ENCODE measurements at regions not wholly inside any gene's neighbourhood (a gene's known extent, or its start where the extent isn't known, plus 50 kb on each side); places are given as distances from the start of the nearest gene placed in this dataset.

DNA sequence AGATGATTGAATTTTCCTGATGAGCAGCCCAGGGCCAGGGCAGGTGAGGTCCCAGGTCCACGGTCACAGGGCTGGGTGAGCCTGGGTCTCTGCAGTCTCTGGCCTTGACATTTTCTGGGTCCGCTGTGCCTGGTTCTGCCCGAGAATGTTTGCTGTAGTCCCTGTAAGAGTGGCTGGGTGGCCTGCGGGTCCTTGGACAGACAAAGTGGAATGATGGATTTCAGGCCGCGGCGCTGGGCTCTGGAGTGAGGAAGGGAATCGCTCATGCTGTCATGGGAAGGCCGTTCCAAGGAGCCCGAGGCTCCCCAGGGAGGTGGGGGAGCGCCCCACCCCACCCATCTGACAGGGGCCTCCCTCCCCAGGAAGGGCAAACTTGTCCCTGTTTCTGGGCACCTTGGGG is 153.5 kb upstream of the CIBAR2 start:
- no peak for TF ChIP-seq EP300 (IDR thresholded peaks at IDR 0.05)
- TF ChIP-seq, protein P1, sequence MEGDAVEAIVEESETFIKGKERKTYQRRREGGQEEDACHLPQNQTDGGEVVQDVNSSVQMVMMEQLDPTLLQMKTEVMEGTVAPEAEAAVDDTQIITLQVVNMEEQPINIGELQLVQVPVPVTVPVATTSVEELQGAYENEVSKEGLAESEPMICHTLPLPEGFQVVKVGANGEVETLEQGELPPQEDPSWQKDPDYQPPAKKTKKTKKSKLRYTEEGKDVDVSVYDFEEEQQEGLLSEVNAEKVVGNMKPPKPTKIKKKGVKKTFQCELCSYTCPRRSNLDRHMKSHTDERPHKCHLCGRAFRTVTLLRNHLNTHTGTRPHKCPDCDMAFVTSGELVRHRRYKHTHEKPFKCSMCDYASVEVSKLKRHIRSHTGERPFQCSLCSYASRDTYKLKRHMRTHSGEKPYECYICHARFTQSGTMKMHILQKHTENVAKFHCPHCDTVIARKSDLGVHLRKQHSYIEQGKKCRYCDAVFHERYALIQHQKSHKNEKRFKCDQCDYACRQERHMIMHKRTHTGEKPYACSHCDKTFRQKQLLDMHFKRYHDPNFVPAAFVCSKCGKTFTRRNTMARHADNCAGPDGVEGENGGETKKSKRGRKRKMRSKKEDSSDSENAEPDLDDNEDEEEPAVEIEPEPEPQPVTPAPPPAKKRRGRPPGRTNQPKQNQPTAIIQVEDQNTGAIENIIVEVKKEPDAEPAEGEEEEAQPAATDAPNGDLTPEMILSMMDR (IDR thresholded peaks at IDR 0.05): no peak
